ENCODE measurements at regions not wholly inside any gene's neighbourhood (a gene's known extent, or its start where the extent isn't known, plus 50 kb on each side); places are given as distances from the start of the nearest gene placed in this dataset.

DNA sequence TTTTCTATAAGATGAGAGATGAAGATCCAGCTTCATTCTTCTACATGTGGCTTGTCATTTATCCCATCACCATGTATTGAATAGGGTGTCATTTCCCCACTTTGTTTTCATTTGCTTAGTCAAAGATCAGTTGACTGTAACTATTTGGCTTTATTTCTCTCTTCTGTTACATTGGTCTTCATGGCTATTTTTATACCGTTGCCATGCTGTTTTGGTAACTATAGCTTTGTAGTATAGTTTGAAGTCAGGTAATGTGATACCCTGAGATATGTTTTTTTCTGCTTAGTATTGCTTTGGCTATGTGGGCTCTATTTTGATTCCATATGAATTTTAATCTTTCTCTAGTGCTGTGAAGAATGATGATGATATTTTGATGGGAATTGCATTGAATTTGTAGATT is 514.3 kb downstream of the GBA3 start:
- Mint-ChIP-seq H3K27me3 (no peaks in the 10 kb centered on the region), H3K27ac (no peak overlapping the region), H3K9me3 (peaks cover 16% of the 10 kb centered on the region), H3K4me3 (no peak overlapping the region), H3K4me1 (ENCODE audit: low read depth) (no peaks in the 10 kb centered on the region), H3K36me3 (ENCODE audit: low read depth) (no peaks in the 10 kb centered on the region)
- intact Hi-C loops (cut with micrococcal nuclease): no loop called here

DNA sequence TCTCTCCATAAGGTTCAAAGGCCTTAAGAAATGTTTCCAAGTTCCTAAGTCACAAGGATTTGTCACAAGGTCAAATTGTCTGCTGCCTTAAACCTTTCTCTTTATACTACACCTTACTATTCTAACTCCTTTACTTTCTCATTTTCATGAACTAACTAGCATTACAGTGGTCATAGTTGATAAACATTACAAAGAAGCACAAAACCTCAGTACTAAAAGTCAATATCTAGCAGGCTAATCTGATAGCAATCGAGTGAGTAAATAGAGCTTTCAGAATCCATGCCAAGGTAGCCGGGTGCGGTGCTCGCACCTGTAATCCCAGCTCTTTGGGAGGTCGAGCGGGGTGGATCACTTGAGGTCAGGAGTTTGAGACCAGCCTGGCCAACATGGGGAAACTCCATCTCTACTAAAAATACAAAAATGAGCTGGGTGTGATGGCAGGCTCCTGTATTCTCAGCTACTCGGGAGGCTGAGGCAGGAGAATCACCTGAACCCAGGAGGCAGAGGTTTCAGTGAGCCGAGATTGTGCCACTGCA is 510.0 kb downstream of the GBA3 start:
- Mint-ChIP-seq H3K4me3 (no peak overlapping the region), H3K4me1 (ENCODE audit: low read depth) (peaks cover 5% of the 10 kb centered on the region), H3K36me3 (ENCODE audit: low read depth) (no peaks in the 10 kb centered on the region), H3K27ac (no peak overlapping the region), H3K9me3 (peaks cover 16% of the 10 kb centered on the region), H3K27me3 (no peaks in the 10 kb centered on the region)
- intact Hi-C loops (cut with micrococcal nuclease): no loop called here

DNA sequence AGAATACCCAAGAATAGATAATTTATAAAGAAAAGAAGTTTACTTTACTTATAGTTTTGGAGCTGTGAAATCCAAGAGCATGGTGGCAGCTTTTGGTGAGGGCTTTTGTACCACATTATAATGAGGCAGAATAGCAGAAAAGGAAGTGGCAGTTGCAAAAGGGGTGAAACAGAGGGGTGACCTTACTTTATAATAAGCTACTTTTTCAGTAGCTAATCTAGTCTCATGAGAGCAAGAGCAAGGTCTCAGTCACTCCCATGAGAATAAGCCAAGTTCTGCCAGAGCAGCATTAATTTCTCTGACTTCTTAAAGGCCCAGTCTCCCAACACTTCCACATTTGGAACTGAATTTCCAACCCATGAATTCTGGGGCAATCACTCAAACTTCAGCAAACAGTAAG is 502.0 kb downstream of the GBA3 start:
- H3K4me3 Mint-ChIP-seq: no peak overlapping the region
- peaks cover 9% of the 10 kb centered on the region for H3K9me3 Mint-ChIP-seq
- no peaks in the 10 kb centered on the region for H3K27me3 Mint-ChIP-seq
- intact Hi-C loops (cut with micrococcal nuclease): no loop called here
- no peak overlapping the region for H3K27ac Mint-ChIP-seq
- peaks cover 5% of the 10 kb centered on the region for H3K4me1 Mint-ChIP-seq (ENCODE audit: low read depth)
- no peaks in the 10 kb centered on the region for H3K36me3 Mint-ChIP-seq (ENCODE audit: low read depth)

DNA sequence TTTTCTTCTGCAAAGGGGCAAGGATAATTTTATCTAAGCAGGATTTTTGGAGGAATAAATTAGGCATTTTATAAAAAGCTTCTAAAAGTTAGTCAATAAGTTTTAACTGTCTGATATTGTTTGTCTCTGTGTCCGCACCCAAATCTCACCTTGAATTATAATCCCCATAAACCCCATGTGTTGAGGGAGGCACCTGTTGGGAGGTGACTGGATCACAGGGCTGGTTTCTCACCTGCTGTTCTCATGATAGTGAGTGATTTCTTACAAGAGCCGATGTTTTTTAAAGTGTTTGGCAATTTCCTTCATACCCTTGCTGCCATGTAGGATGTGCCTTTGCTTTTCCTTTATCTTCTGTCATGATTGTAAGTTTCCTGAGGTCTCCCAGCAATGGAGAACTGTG is 481.4 kb downstream of the GBA3 start:
- Mint-ChIP-seq H3K4me3 (no peak overlapping the region), H3K4me1 (ENCODE audit: low read depth) (no peaks in the 10 kb centered on the region), H3K27me3 (no peaks in the 10 kb centered on the region), H3K9me3 (peaks cover 28% of the 10 kb centered on the region), H3K36me3 (ENCODE audit: low read depth) (no peaks in the 10 kb centered on the region), H3K27ac (no peak overlapping the region)
- intact Hi-C loops (cut with micrococcal nuclease): no loop called here

DNA sequence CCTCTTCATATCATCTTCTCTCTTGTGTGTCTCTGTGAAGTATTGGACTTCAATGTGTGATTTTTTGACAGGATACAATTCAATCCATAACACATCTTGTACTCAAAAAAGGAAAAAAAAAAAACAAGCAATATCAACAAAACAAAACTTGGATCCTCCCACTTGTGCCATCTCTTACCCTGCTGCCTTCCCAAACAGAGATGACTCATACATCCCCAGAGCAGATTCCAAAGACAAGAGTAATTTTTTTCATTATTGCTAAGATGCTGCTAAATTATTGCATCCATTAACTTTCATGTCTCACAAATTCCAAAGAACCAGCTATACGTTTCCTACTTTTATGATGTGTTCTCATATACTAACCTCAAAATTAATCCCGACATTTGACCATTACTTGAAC is 479.2 kb downstream of the GBA3 start:
- Mint-ChIP-seq H3K4me3 (no peak overlapping the region), H3K27ac (no peak overlapping the region), H3K4me1 (ENCODE audit: low read depth) (no peaks in the 10 kb centered on the region), H3K9me3 (peaks cover 15% of the 10 kb centered on the region), H3K36me3 (ENCODE audit: low read depth) (no peaks in the 10 kb centered on the region), H3K27me3 (no peaks in the 10 kb centered on the region)
- intact Hi-C loops (cut with micrococcal nuclease): no loop called here

DNA sequence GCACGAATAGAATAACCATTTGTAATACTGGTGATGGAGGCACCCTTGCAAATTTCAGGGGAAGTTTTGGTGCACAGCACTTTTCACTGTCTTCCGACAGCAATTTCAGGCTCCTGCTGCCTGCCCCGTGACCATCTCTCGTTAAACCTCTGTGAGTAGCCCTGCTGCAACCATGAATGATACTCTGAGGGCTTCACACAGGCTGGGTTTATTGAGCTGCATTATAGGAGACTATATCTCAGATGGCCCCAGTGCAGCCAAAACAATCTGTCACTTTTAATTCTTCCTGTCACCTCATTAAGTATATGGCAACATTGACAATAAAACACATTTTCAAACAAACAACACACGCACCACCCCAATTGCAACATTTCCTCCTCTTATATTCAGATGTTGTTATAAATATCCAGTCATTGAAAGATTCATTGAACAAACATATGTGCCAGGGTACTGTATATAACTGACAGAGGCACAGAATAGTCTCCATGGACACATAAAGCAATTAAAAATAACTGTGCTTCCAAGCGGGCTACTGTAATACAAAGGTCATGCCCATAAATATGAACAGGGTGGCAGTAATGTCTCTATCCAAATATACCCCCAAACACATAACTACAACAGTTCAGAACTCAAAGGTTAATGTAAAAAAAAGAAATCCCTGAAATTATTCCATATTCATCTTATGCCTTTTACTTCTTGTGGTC is 477.0 kb downstream of the GBA3 start:
- no peak overlapping the region for H3K4me3 Mint-ChIP-seq
- no peak overlapping the region for H3K27ac Mint-ChIP-seq
- H3K9me3 Mint-ChIP-seq: peaks cover 11% of the 10 kb centered on the region
- no peaks in the 10 kb centered on the region for H3K36me3 Mint-ChIP-seq (ENCODE audit: low read depth)
- no peaks in the 10 kb centered on the region for H3K27me3 Mint-ChIP-seq
- H3K4me1 Mint-ChIP-seq (ENCODE audit: low read depth): no peaks in the 10 kb centered on the region
- intact Hi-C loops (cut with micrococcal nuclease): no loop called here

DNA sequence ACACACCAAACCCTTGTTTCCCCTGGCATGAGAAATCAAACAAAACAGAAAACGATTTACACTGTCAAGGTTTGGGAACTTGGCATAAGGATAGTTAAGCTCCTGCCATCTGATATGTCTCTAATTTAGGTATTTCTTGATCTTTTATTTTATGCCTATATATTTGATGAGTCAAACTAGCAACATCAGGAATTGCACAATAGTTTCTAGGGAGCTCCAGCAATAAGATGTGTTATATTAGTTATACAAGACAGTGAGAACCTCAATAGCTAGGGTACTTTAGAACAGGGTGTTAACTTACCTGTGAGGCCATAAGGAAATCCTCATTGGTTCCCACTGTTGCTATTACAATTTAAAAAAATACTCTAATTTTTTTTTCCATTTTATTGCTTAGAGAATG is 474.2 kb downstream of the GBA3 start:
- H3K27ac Mint-ChIP-seq: no peak overlapping the region
- peaks cover 11% of the 10 kb centered on the region for H3K9me3 Mint-ChIP-seq
- no peaks in the 10 kb centered on the region for H3K36me3 Mint-ChIP-seq (ENCODE audit: low read depth)
- H3K27me3 Mint-ChIP-seq: no peaks in the 10 kb centered on the region
- no peaks in the 10 kb centered on the region for H3K4me1 Mint-ChIP-seq (ENCODE audit: low read depth)
- intact Hi-C loops (cut with micrococcal nuclease): no loop called here
- H3K4me3 Mint-ChIP-seq: no peak overlapping the region

DNA sequence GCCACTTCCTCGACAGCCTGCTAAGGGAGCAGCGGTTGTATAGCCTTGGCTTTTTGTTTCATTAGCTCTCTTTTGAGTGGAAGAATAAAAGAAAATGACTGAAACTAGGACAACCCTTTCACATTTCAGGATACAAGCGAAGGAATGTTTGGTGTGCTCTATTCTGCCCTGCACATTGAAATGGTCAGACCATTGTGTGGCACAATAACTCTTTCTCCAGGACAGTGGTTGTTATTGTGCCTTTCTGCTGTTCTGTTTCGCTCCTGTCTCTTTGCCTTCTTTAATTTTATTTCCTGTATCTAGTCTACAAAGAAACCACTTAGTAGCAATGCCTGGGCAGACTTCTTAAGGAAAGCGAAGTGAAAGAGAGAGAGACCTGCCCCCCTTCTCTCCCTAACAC is 473.7 kb downstream of the GBA3 start:
- no peaks in the 10 kb centered on the region for H3K27me3 Mint-ChIP-seq
- H3K9me3 Mint-ChIP-seq: peaks cover 11% of the 10 kb centered on the region
- H3K36me3 Mint-ChIP-seq (ENCODE audit: low read depth): no peaks in the 10 kb centered on the region
- no peak overlapping the region for H3K27ac Mint-ChIP-seq
- intact Hi-C loops (cut with micrococcal nuclease): no loop called here
- no peak overlapping the region for H3K4me3 Mint-ChIP-seq
- no peaks in the 10 kb centered on the region for H3K4me1 Mint-ChIP-seq (ENCODE audit: low read depth)

DNA sequence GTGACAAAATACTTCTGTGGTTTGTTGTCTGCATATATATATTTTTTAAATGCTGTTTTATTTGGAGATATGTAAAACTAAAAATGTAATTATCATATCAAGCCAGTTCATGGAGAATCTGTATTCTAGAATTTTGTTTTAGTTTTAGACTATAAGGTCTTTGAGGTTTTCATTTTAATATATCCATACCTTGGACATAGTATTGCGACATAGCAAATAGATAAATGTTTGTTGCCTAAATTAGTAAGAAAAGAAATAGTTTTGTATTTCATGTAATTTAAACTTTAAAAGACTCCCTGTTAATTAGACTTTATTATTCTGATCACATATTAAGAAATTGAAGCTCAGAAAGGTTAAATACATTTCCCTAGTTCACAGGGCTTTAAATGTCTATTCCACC is 472.9 kb downstream of the GBA3 start:
- Mint-ChIP-seq H3K4me1 (ENCODE audit: low read depth) (no peaks in the 10 kb centered on the region), H3K36me3 (ENCODE audit: low read depth) (no peaks in the 10 kb centered on the region), H3K27me3 (no peaks in the 10 kb centered on the region), H3K9me3 (peaks cover 11% of the 10 kb centered on the region), H3K4me3 (no peak overlapping the region), H3K27ac (no peak overlapping the region)
- intact Hi-C loops (cut with micrococcal nuclease): no loop called here

DNA sequence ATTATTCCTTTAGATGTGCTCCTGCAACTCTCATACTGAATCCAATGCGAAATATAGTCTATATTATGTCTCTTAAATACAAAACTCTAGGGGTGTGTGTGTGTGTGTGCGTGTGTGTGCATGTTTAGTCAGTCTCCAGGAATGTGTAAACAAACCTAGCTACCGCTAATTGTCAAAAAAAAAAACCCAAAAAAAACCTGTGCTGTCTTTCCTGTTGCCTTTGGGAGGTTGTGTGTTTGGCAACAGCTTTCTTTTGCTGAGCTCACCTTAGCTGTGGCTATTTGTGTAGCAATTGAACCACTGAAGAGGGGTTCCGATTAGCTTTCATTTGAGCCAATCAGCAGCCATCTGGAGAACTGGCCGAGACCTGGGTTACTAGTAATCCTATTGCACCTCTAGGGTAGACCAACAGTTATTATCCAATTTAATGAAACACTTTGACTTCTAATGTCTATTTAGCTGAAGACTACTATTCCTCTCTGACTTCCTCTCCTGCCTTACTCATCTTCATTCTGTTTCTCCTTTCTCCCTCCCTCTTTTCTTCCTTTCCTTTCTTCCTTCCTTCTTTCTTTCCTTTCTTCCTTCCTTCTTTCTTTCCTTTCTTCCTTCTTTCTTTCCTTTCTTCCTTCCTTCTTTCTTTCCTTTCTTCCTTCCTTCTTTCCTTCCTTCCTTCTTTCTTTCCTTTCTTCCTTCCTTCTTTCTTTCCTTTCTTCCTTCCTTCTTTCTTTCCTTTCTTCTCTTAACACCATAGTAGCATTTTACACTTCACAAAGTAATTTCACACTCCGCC is 471.1 kb downstream of the GBA3 start:
- Mint-ChIP-seq H3K36me3 (ENCODE audit: low read depth) (no peaks in the 10 kb centered on the region), H3K4me1 (ENCODE audit: low read depth) (no peaks in the 10 kb centered on the region), H3K9me3 (peaks cover 11% of the 10 kb centered on the region), H3K4me3 (no peak overlapping the region), H3K27ac (no peak overlapping the region), H3K27me3 (no peaks in the 10 kb centered on the region)
- intact Hi-C loops (cut with micrococcal nuclease): no loop called here

DNA sequence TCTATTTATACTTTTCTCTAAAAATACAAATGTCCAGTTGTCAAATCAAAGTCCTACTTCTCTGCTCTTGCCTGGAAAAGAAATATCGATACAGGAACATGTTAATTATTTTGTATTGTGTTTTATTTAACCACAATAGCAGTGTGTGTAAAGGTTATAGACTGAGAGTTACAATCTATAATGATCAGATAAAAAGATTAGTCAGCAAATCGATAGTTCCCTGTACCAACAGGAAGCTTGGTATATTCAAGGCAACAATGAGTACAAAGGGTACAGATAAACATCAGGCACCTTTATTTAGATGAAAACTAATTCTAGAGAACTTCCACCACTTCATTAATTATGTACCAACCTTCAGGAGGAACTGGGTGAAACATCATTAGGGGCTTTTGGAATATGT is 469.5 kb downstream of the GBA3 start:
- Mint-ChIP-seq H3K27ac (no peak overlapping the region), H3K9me3 (peaks cover 11% of the 10 kb centered on the region), H3K27me3 (no peaks in the 10 kb centered on the region), H3K4me1 (ENCODE audit: low read depth) (no peaks in the 10 kb centered on the region), H3K36me3 (ENCODE audit: low read depth) (no peaks in the 10 kb centered on the region), H3K4me3 (no peak overlapping the region)
- intact Hi-C loops (cut with micrococcal nuclease): no loop called here

DNA sequence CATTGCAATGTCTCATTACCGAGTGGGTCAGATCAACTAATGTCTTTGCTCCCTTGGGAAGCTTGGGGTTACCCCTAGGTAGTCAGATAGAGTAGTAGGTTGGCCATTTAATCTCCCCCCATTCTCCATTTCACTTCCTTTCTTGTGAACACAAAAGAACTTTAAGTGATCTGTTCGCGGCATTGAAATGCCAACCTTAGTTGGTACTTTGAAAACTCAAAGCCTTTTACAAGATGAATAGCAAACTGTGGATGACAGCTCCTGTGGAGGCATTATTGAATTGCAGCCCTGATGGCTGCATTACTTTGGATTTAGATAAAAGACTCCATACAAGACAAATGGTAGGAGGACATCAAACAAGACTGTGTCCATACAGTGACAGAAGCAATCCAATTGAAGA is 469.1 kb downstream of the GBA3 start:
- intact Hi-C loops (cut with micrococcal nuclease): no loop called here
- Mint-ChIP-seq H3K4me1 (ENCODE audit: low read depth) (no peaks in the 10 kb centered on the region), H3K27ac (no peak overlapping the region), H3K4me3 (no peak overlapping the region), H3K9me3 (peaks cover 11% of the 10 kb centered on the region), H3K36me3 (ENCODE audit: low read depth) (no peaks in the 10 kb centered on the region), H3K27me3 (no peaks in the 10 kb centered on the region)

DNA sequence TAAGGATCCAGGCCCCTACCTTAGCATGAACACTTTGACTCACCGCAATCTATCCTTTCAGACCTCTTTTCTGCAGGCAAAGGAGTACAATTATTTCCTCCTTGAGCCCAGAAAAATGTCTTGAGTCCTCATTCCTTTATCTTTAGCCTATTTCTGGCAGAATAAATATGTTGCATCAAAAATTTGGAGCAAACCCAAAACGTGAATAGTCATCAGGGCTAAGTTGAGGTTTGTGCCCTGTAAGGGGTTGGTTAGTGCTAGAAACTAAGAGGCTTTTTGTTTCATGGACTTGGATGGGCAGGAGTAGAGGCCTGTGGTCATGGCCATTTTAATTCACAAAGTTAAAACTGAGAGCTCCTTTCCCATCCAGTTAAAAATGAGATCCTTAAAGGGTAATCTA is 460.3 kb downstream of the GBA3 start:
- no peaks in the 10 kb centered on the region for H3K4me1 Mint-ChIP-seq (ENCODE audit: low read depth)
- no peaks in the 10 kb centered on the region for H3K36me3 Mint-ChIP-seq (ENCODE audit: low read depth)
- H3K9me3 Mint-ChIP-seq: no peaks in the 10 kb centered on the region
- no peak overlapping the region for H3K27ac Mint-ChIP-seq
- H3K4me3 Mint-ChIP-seq: no peak overlapping the region
- intact Hi-C loops (cut with micrococcal nuclease): no loop called here
- H3K27me3 Mint-ChIP-seq: no peaks in the 10 kb centered on the region

DNA sequence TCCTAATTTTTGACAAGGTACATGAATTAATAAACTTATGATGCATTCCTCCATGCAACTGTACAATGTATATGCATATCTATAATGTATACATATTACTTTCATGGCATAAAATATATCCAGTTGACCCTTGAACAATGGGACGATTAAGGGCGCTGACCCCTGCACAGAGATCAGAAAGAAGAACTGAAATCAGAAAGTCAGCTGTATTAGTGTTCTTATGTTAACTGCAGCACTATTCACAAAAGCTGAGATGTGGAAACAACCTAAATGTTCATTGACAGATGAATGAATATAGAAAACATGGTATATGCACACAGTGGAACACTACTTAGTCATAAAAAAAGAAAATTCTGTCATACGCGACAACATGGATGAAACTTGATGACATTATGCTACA is 457.1 kb downstream of the GBA3 start:
- Mint-ChIP-seq H3K4me1 (ENCODE audit: low read depth) (no peaks in the 10 kb centered on the region), H3K27ac (no peak overlapping the region), H3K36me3 (ENCODE audit: low read depth) (no peaks in the 10 kb centered on the region), H3K9me3 (no peaks in the 10 kb centered on the region), H3K27me3 (no peaks in the 10 kb centered on the region), H3K4me3 (no peak overlapping the region)
- intact Hi-C loops (cut with micrococcal nuclease): no loop called here
